HG02840 (cell line): ENCODE measurements at regions not wholly inside any gene's neighbourhood (a gene's known extent, or its start where the extent isn't known, plus 50 kb on each side); places are given as distances from the start of the nearest gene placed in this dataset.
A peak's percentile ranks its signal among the peaks of the same experiment; 100 is the strongest.

Experiments used
- ATAC-seq: cut with Tn5 transposase; IDR thresholded peaks from one replicate; pipeline ENCODE4 v1.9.1; 2021; ENCODE audit warnings: mild to moderate bottlenecking, moderate library complexity, moderate number of reproducible peaks; ENCODE audit not compliant: unreplicated experiment, low FRiP score

DNA sequence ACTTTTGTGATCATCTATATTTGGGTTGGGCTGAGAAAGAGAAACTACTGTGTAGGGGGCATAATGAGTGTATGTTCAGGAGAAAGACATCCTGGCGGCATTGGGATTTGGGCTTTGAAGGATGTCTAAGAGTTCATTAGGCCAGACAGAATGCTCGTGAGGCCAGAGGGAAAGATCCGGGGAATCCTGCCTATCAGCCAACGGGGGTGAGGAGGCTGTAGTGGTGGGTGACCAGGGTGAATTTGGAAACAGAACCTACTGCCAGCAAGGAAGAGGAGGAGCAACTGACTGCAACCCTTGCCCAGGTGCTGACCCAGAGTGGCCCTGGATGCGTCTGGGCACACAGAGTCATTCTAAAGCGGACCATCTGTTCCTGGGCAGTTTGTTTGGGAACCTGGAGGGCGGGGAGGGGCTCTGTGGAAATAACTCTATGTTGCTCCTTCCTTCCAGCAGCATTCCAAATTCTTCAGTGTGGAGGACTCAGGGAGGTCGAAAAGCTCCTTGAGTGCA, 56.9 kb upstream of the ECE1 start:
- ATAC-seq = no peak

DNA sequence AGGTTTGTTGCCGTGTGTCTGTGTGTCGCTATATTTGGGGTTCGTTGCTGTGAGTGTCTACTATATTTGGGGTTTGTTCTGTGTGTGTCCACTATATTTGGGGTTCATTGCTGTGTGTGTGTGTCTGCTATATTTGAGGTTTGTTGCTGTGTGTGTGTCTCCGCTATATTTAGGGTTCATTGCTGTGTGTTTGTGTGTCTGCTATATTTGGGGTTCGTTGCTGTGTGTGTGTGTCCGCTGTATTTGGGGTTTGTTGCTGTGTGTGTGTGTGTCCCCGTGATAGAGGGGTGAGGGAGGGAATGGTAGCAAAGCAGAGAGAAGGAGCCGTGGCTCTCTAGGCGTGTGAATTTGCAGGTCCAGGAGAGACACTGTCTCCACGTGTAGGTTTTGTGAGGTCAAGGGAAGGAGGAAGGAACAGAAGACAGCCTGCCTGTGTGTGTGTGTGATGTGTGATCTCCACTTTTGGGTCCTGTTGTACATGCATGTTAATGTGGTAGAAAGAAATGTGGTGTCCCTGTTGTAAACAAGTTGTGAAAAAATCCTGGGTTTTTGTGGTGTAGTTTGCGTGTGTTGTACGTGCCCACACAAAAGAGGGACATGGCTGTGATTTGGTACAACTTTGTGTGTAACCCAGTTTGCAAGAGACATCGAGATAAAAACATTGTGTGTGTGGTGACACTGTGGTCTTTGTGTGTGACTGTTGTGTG, 56.3 kb upstream of the ECE1 start:
- no peak for ATAC-seq

DNA sequence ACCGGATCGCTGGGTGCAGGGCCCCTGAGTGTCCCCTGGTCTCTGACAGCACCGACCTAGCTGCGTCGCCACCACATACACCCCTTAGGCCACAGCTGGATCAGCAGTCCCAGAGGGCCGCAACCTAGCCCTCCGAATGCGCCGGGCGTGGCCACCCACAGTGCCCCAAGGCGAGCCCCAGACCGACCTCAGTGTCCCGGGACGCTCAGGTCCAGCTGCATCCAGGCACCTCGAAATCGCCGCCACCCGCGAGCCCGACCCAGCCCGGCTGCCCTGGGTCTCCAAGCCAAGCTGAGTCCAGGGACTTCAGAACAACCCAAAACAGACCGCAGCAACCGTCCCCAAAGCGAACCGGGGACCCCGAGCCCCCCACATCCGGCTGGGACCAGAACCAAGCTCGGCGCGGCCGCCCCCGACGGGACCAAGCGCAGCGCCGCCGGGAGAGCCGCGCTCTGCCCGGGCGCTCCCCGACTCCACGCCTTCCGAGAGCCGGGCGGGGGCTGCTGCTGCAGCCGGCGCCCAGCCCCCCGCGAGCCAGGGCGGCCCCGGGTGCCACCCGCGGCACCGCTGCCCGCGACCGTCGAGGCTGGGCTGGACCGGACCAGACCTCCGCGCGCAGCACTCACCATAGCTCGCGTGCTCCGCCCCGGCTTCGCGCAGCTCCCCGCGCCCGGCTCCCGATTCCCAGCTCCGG, 54.6 kb upstream of the ECE1 start:
- ATAC-seq = peak; percentile 8

- no peak for ATAC-seq
Measured at GRCh38 chr1:21344098-21344749, 54.0 kb upstream of the ECE1 start.

- no peak for ATAC-seq
Measured at GRCh38 chr1:21342961-21343838, 52.9 kb upstream of the ECE1 start.

GRCh38 chr1:21341517-21342078, 51.3 kb upstream of the ECE1 start:
- no peak for ATAC-seq

DNA sequence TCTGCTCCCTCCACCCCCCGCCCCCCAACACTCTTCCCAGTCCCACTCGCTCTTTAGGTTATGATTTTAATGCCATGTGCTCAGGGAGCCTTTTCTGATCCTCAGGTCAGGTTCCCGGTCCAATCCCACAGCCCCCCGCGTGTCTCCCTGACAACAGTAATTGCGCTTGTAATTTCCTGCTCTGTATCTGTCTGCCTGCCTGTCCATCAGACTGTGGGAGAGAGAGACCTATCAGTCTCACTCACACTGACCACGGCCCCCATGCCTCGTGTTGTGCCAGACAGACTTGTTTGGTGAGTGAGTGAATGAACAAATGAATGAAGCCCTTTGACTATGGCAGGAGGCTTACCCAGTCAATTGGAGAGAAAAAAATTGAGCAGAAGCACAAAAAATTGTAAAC, 50.8 kb upstream of the ECE1 start:
- no peak for ATAC-seq

DNA sequence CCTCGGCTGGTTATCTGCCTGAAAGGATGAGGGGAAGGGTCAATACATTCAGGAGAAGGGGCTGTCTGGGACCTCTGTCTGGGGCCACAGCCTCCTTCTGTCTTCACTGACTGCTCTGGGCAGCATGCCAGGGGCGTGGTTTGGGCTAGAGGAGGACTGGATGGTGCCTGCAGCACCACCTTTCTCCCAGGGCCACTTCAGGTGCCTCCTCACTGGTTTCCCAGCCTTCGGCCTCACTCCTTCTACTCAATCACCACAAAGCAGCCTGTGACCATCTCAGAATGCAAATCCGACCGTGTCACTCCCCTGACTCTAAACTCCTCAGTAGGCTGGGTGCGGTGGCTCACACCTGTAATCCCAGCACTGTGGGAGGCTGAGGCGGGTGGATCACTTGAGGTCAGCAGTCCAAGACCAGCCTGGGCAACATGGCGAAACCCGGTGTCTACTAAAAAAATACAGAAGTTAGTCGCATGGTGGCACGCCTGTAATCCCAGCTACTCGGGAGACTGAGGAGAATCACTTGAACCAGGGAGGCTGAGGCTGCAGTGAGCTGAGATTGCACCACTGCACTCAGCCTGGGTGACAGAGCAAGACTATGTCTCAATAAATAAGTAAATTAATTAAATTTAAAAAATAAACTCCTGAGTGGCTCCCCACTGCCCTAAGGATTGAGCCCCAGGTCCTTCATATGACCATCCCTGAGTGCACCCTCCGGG, 50.1 kb upstream of the ECE1 start:
- ATAC-seq = no peak
